Gastroesophageal sphincter (tissue), 3 donors: ENCODE measurements at regions not wholly inside any gene's neighbourhood (a gene's known extent, or its start where the extent isn't known, plus 50 kb on each side); places are given as distances from the start of the nearest gene placed in this dataset.

Experiments used
- CTCF ChIP-seq, 4 experiments: fragments of 200-600 bp in 2 of 4; fragments of 450-650 bp in 2 of 4; sonication (generic) in 1 of 4; IDR thresholded peaks; one replicate each; pipeline ENCODE4 v1.5.1; 2017 to 2019; ENCODE audit warnings: antibody characterized with exemption in 4 of 4, mild to moderate bottlenecking in 2 of 4, moderate library complexity in 2 of 4
- EP300 ChIP-seq: sonication (generic); formaldehyde crosslinking; IDR thresholded peaks from one replicate; pipeline ENCODE4 v1.6.1; 2017; ENCODE audit warnings: antibody characterized with exemption, mild to moderate bottlenecking
- POLR2A ChIP-seq, 2 donors: fragments of 450-650 bp; IDR thresholded peaks; one replicate each; pipeline ENCODE4 v1.6.1; 2017; ENCODE audit warnings: antibody characterized with exemption in 2 of 2, mild to moderate bottlenecking in 2 of 2, moderate library complexity in 1 of 2
- POLR2AphosphoS5 ChIP-seq: sonication (generic); formaldehyde crosslinking; IDR thresholded peaks from one replicate; pipeline ENCODE4 v1.6.1; 2017; ENCODE audit warnings: antibody characterized with exemption

- no peak for TF ChIP-seq EP300
- no peak for TF ChIP-seq CTCF (IDR thresholded peaks at IDR 0.05)
- TF ChIP-seq POLR2A (IDR thresholded peaks at IDR 0.05), result no peak
- TF ChIP-seq POLR2AphosphoS5, result no peak
Observed at GRCh38 chr19:28319227-28319626, 893.7 kb downstream of the UQCRFS1 start.
